Lower leg skin (tissue), 3 donors: ENCODE measurements at regions not wholly inside any gene's neighbourhood (a gene's known extent, or its start where the extent isn't known, plus 50 kb on each side); places are given as distances from the start of the nearest gene placed in this dataset.

Experiments
- POLR2A ChIP-seq, 2 donors: fragments of 450-650 bp; IDR thresholded peaks; one replicate each; pipeline ENCODE4 v1.6.1; 2016 to 2017; ENCODE audit warnings: antibody characterized with exemption in 2 of 2, mild to moderate bottlenecking in 1 of 2, moderate library complexity in 1 of 2
- TF ChIP-seq, protein P1 (sequence below), 3 donors: fragments of 450-650 bp; IDR thresholded peaks; one replicate each; pipeline ENCODE4 v1.5.1; 2016; ENCODE audit warnings: antibody characterized with exemption in 3 of 3, mild to moderate bottlenecking in 3 of 3, moderate library complexity in 2 of 3

DNA sequence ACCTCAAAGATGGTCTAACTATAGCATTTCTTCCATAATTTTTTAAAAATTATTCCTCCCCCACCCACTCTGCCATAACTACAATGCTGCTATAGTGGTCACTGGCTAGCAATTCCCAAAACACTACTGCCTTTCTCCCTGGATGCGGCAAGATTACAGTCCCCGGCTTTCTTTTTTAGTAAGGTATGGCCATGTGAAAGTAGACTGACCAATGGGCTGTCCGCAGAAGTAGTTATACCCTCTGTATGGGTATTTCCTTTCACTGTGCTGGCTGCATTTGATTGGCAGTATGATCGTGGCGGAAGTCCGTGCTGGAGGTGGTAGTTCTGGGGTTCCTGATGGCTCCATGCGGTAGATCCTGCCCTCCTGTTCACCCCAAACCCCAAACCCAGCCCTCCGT, 166.0 kb downstream of the FBXO8 start:
- TF ChIP-seq, protein P1, sequence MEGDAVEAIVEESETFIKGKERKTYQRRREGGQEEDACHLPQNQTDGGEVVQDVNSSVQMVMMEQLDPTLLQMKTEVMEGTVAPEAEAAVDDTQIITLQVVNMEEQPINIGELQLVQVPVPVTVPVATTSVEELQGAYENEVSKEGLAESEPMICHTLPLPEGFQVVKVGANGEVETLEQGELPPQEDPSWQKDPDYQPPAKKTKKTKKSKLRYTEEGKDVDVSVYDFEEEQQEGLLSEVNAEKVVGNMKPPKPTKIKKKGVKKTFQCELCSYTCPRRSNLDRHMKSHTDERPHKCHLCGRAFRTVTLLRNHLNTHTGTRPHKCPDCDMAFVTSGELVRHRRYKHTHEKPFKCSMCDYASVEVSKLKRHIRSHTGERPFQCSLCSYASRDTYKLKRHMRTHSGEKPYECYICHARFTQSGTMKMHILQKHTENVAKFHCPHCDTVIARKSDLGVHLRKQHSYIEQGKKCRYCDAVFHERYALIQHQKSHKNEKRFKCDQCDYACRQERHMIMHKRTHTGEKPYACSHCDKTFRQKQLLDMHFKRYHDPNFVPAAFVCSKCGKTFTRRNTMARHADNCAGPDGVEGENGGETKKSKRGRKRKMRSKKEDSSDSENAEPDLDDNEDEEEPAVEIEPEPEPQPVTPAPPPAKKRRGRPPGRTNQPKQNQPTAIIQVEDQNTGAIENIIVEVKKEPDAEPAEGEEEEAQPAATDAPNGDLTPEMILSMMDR (IDR thresholded peaks at IDR 0.05) = no peak
- no peak for TF ChIP-seq POLR2A (IDR thresholded peaks at IDR 0.05)
